ENCODE measurements at regions not wholly inside any gene's neighbourhood (a gene's known extent, or its start where the extent isn't known, plus 50 kb on each side); places are given as distances from the start of the nearest gene placed in this dataset.

DNA sequence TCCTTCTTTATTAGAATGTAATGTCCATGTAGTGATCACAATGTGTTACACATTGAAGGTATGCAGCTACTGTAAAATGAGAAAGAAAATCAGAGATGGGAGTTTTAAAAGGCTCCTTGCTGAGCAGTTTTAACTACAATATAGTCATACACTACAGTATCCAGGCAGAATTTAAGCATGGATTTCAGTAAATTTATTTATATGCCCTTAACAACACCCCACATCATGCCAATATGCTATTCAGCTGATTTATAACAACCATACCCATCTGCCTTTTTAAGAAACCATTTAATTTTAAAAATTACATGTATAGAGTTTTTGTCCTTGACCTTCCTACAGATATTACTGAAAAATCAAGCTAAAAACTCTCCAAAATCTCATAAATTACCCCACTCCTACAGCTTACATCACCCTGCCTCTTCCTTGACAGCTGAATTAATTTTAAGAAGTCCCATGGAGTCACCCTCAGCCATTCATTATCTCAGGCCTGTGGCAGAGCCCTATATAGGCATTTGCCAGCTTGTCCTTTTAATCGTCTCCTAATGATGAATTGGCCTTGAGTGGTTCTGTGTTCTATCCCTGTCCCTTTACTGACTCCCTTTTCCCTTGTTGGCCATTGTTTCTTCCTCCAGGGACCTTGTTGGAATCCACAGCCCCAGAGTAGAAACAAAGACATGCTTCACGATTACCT, 797.6 kb upstream of the ARRDC4 start:
- Histone ChIP-seq H3K27me3 (ENCODE audit: control insufficient read depth, insufficient read depth, low read length) (no peaks in the 10 kb centered on the region), H3K9ac (ENCODE audit: low read length) (no peak overlapping the region), H3K4me3 (ENCODE audit: low read depth, low read length) (no peak overlapping the region), H3K36me3 (ENCODE audit: control insufficient read depth, insufficient read depth, low read length) (no peaks in the 10 kb centered on the region), H3K9me3 (ENCODE audit: control insufficient read depth, insufficient read depth, low read depth, low read length) (no peaks in the 10 kb centered on the region), H3K4me1 (ENCODE audit: control insufficient read depth, insufficient read depth, low read length) (no peaks in the 10 kb centered on the region), H3K27ac (ENCODE audit: low read depth, low read length) (no peak overlapping the region)

DNA sequence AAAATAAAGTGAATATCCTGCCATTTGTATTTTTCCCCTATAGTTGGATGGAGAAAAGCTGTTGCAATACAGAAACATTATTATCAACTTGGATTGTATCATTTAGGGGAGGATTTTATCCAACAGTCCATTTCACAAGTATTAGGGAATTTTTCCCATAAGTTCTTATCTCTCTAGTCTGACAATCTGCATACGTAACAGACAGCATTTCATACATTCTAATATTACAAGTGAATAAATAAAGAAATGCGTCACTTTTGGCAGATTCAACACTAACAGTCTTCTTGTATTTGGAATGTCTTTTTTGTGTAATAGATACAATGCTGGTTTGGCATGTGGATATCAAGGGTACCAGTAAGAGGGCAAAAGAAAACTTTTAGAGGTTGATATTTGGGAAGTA, 795.3 kb upstream of the ARRDC4 start:
- Histone ChIP-seq H3K27ac (ENCODE audit: low read depth, low read length) (no peak overlapping the region), H3K4me3 (ENCODE audit: low read depth, low read length) (no peak overlapping the region), H3K9me3 (ENCODE audit: control insufficient read depth, insufficient read depth, low read depth, low read length) (no peaks in the 10 kb centered on the region), H3K27me3 (ENCODE audit: control insufficient read depth, insufficient read depth, low read length) (no peaks in the 10 kb centered on the region), H3K9ac (ENCODE audit: low read length) (no peak overlapping the region), H3K4me1 (ENCODE audit: control insufficient read depth, insufficient read depth, low read length) (no peaks in the 10 kb centered on the region), H3K36me3 (ENCODE audit: control insufficient read depth, insufficient read depth, low read length) (no peaks in the 10 kb centered on the region)

DNA sequence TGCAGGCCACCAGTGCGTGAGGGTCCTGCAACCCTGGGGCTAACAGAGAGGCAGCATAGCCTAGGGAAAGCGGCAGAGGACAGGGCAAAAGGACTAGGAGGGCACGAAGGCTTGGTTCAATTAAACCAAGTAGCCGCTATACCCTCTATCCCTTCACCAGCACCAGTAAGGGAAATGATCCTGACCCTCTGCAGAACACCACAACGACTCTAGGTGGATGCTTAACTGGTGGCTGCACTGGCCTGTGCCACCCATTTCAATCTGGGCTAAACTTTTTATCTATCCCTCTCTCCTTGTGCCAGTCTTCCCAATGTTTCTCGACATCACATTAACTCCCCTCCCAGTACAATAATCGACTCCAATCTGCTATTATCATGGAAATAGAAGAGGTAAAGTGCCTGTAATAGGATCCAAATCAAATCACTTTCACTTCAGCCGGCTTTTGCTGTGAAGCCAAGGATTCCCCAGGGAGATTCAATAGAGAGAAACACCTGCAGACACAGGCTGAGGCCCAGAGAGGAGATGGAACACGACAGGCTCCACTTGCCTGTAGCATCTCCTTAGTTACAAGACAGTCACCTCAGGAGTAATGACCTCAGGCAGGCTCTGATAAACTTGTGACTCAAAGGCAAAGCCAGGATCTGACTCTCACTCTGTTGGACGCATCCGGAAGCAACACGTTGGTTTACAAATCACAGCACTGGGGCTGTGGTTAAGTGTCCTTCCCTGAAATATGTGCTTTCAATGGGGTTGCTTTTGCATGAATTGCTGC, 791.6 kb upstream of the ARRDC4 start:
- Histone ChIP-seq H3K27ac (ENCODE audit: low read depth, low read length) (no peak overlapping the region), H3K27me3 (ENCODE audit: control insufficient read depth, insufficient read depth, low read length) (no peaks in the 10 kb centered on the region), H3K36me3 (ENCODE audit: control insufficient read depth, insufficient read depth, low read length) (no peaks in the 10 kb centered on the region), H3K9ac (ENCODE audit: low read length) (no peak overlapping the region), H3K4me3 (ENCODE audit: low read depth, low read length) (no peak overlapping the region), H3K4me1 (ENCODE audit: control insufficient read depth, insufficient read depth, low read length) (no peaks in the 10 kb centered on the region), H3K9me3 (ENCODE audit: control insufficient read depth, insufficient read depth, low read depth, low read length) (0 out of 2 replicates have a peak, but pooled peaks cover 4% of the 10 kb centered on the region)

DNA sequence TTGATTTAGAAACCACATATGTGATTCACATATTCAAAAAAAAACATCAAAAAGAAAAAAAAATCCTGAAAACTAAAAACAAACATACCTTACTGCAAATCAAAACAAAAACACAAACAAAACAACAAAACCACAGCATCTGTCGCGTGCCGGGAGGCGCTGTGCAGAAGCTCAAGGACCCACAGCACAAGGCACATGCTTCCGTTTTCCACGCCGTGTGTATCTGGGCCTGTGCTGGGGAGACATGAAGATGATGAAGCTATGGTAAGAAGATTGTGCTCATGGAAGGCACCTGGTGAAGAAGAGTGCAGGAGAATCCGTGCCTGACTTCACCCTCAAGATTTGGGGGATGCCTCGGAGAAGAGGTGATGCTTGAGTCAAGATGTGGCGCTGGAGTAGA, 788.9 kb upstream of the ARRDC4 start:
- H3K4me3 ChIP-seq (ENCODE audit: low read depth, low read length), result no peak overlapping the region
- no peak overlapping the region for H3K9ac ChIP-seq (ENCODE audit: low read length)
- H3K27me3 ChIP-seq (ENCODE audit: control insufficient read depth, insufficient read depth, low read length), result no peaks in the 10 kb centered on the region
- H3K4me1 ChIP-seq (ENCODE audit: control insufficient read depth, insufficient read depth, low read length), result no peaks in the 10 kb centered on the region
- 0 out of 2 replicates have a peak, but pooled peaks cover 4% of the 10 kb centered on the region for H3K9me3 ChIP-seq (ENCODE audit: control insufficient read depth, insufficient read depth, low read depth, low read length)
- no peak overlapping the region for H3K27ac ChIP-seq (ENCODE audit: low read depth, low read length)
- no peaks in the 10 kb centered on the region for H3K36me3 ChIP-seq (ENCODE audit: control insufficient read depth, insufficient read depth, low read length)

DNA sequence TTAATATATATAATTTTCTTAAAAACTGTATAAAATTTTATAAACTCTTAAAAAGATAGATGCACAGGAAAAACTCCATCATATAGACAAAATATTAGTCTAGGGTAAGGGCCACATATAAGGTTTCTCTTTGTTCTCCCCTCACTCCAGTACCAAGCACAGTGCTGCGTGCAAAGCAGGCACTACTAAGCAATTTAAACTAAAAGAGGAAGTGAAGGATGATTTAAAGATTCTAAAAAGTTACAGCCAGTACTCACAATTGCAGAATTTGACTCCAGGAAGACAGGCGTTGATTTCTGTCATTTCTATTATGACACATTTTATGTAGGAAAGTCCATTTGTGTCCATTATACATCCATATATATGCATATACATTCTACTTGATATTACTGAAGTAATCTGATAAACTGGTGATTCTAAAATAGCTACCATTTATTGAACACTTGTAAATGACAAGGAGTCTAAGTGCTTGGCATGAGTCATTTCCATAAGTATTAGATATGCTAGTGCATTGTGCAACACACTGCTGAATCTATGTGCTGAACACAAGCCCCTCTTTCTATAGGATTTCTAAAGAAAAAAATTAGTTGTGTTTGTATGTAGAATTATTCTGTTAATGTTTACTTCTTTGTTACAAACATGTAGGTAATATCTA, 785.5 kb upstream of the ARRDC4 start:
- H3K9me3 ChIP-seq (ENCODE audit: control insufficient read depth, insufficient read depth, low read depth, low read length), result 0 out of 2 replicates have a peak, but pooled peaks cover 4% of the 10 kb centered on the region
- no peaks in the 10 kb centered on the region for H3K36me3 ChIP-seq (ENCODE audit: control insufficient read depth, insufficient read depth, low read length)
- H3K4me3 ChIP-seq (ENCODE audit: low read depth, low read length), result no peak overlapping the region
- H3K27ac ChIP-seq (ENCODE audit: low read depth, low read length), result no peak overlapping the region
- peaks cover 13% of the 10 kb centered on the region for H3K4me1 ChIP-seq (ENCODE audit: control insufficient read depth, insufficient read depth, low read length)
- H3K27me3 ChIP-seq (ENCODE audit: control insufficient read depth, insufficient read depth, low read length), result no peaks in the 10 kb centered on the region
- no peak overlapping the region for H3K9ac ChIP-seq (ENCODE audit: low read length)

DNA sequence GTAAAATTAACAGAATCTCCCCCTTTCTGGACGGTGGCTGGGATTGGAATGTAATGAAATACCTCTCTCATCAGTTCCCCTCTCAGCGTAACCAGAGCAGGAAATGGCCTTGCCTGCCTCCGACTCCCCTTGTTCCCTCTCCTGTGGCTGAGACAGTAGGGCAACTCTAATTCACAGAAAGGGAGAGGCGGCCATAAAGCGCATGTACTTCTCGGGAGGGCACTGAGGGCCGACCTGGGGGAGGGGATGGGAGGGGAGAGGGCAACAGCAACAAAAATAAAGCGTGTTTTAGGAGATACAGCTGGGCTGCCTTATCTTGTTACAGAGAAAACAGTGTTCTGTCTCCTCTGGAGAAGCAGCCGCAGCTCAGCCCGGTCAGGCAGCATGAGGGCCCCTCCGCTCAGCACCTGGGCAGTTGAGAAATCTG, 783.3 kb upstream of the ARRDC4 start:
- H3K36me3 ChIP-seq (ENCODE audit: control insufficient read depth, insufficient read depth, low read length), result no peaks in the 10 kb centered on the region
- peak overlapping the region; percentile 27; the same call in 1 of the 2 replicates for H3K27ac ChIP-seq (ENCODE audit: low read depth, low read length)
- 0 out of 2 replicates have a peak, but pooled peaks cover 4% of the 10 kb centered on the region for H3K9me3 ChIP-seq (ENCODE audit: control insufficient read depth, insufficient read depth, low read depth, low read length)
- H3K4me1 ChIP-seq (ENCODE audit: control insufficient read depth, insufficient read depth, low read length), result peaks cover 13% of the 10 kb centered on the region
- H3K4me3 ChIP-seq (ENCODE audit: low read depth, low read length), result peak overlapping the region; percentile 21; the same call in 1 of the 2 replicates
- H3K27me3 ChIP-seq (ENCODE audit: control insufficient read depth, insufficient read depth, low read length), result no peaks in the 10 kb centered on the region
- H3K9ac ChIP-seq (ENCODE audit: low read length), result no peak overlapping the region

DNA sequence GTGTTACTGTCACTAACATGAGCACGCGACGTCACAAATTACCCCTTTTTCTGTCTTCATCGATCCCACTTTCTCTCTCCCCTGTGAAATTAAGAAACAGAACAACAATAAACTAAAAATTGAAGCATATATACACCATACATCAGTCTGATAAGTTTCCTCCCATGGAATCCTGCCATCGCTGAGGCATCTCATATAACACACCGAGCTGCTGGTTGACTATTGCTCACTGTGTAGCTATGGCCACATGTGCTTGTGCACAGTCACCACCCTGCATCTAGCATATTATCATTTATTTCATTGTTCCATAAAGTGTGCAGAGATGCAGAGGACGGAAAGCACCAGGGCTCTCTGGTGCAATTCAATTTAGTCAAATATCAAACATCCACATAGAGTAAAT, 777.9 kb upstream of the ARRDC4 start:
- H3K9ac ChIP-seq (ENCODE audit: low read length), result no peak overlapping the region
- peaks cover 4% of the 10 kb centered on the region for H3K4me1 ChIP-seq (ENCODE audit: control insufficient read depth, insufficient read depth, low read length)
- H3K9me3 ChIP-seq (ENCODE audit: control insufficient read depth, insufficient read depth, low read depth, low read length), result no peaks in the 10 kb centered on the region
- no peaks in the 10 kb centered on the region for H3K36me3 ChIP-seq (ENCODE audit: control insufficient read depth, insufficient read depth, low read length)
- no peaks in the 10 kb centered on the region for H3K27me3 ChIP-seq (ENCODE audit: control insufficient read depth, insufficient read depth, low read length)
- no peak overlapping the region for H3K27ac ChIP-seq (ENCODE audit: low read depth, low read length)
- H3K4me3 ChIP-seq (ENCODE audit: low read depth, low read length), result no peak overlapping the region

DNA sequence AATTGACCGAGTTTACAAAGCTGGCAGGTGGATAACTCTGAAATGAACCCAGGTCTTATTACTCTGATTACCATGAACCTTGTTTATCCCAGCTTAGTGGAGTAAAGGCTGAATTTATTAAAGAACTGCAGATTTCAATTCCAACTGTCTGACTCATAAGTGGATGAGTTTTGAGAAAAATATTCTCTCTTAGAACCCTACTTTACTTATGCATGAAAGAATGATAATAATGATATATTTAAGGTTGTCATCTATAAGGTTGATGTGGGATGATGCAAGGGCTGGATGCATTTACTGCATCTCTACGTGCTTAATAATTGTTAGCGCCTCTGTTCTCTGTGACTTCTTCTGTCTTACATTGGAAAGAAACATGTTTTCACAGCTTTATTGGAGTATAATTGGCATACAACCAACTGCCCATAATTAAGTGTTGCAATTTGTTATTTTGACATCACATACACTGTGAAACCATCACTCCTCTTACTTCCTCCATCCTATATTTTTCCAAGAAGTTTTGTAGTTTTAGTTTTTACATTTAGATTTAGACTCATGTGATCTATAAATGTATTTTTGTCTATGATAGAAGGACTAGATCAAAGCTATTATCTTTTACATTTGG, 771.2 kb upstream of the ARRDC4 start:
- Histone ChIP-seq H3K27me3 (ENCODE audit: control insufficient read depth, insufficient read depth, low read length) (no peaks in the 10 kb centered on the region), H3K9me3 (ENCODE audit: control insufficient read depth, insufficient read depth, low read depth, low read length) (no peaks in the 10 kb centered on the region), H3K4me1 (ENCODE audit: control insufficient read depth, insufficient read depth, low read length) (no peaks in the 10 kb centered on the region), H3K36me3 (ENCODE audit: control insufficient read depth, insufficient read depth, low read length) (no peaks in the 10 kb centered on the region), H3K27ac (ENCODE audit: low read depth, low read length) (no peak overlapping the region), H3K9ac (ENCODE audit: low read length) (no peak overlapping the region), H3K4me3 (ENCODE audit: low read depth, low read length) (no peak overlapping the region)

DNA sequence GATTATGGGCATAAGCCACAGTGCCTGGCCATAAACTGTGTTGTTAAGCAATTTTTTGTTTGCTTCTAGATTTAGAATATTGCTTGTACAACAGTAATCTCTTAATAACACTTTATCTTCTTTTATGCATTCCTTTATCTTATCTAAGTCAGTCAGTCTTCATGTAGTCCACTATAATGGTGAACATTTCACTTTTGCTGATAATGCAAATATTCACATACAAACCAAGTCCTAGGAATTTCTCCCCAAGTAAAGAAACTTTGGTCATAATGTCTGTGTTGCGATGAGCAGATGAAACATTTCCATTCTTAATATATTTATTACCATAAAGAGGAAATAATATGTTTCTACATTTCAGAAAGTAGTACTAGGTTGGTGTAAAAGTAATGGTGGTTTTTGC, 765.8 kb upstream of the ARRDC4 start:
- no peaks in the 10 kb centered on the region for H3K9me3 ChIP-seq (ENCODE audit: control insufficient read depth, insufficient read depth, low read depth, low read length)
- peaks cover 7% of the 10 kb centered on the region; the same call in 1 of the 2 replicates for H3K4me1 ChIP-seq (ENCODE audit: control insufficient read depth, insufficient read depth, low read length)
- no peaks in the 10 kb centered on the region for H3K36me3 ChIP-seq (ENCODE audit: control insufficient read depth, insufficient read depth, low read length)
- no peak overlapping the region for H3K4me3 ChIP-seq (ENCODE audit: low read depth, low read length)
- no peak overlapping the region for H3K9ac ChIP-seq (ENCODE audit: low read length)
- H3K27me3 ChIP-seq (ENCODE audit: control insufficient read depth, insufficient read depth, low read length), result no peaks in the 10 kb centered on the region
- no peak overlapping the region for H3K27ac ChIP-seq (ENCODE audit: low read depth, low read length)

DNA sequence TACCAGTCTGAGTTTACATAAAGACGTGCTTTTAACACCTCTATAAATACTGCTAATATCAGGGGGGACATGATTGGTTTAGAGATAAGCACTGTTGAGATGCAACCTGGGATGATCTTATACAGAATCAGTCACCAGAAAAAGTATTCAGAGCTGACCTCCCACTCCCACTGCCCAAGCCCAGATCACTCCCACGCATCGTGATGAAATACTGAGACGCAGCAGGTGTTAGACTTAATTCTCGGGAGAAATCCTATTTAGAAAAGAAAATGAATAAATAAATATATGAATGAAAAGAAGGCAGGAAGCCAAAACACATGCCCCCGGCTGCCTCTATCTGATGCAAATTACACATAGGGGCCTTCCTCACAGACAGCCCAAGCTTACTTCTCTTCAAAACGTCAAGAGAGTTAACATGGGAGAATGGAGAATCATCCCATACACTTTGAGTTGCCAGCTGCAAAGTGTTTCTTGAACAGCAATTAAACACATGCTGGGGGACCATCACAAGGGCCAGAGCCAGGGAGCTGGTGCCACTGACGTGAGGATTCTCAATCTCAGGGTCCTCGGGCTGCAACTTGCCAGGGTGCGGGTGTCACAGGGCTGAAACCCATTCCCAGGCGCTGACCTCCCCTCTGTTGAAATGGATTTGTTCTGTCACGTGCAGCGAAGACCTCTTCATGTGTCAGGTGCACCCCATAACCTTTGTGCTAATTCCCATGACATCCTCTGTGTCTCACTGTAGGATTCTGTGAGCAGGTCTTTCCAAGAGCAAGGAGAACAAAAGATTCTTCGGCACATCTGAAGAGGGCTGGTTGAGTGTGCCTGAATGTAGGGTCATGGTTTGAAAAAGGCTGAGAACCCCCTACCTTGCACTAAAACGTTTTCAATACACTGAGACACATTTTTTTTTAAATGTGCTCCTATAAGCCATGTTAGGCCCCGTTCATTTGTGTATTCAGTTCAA, 764.2 kb upstream of the ARRDC4 start:
- H3K4me1 ChIP-seq (ENCODE audit: control insufficient read depth, insufficient read depth, low read length), result peaks cover 7% of the 10 kb centered on the region; the same call in 1 of the 2 replicates
- no peaks in the 10 kb centered on the region for H3K36me3 ChIP-seq (ENCODE audit: control insufficient read depth, insufficient read depth, low read length)
- H3K4me3 ChIP-seq (ENCODE audit: low read depth, low read length), result no peak overlapping the region

More for the DNA sequence above, 764.2 kb upstream of the ARRDC4 start:
- H3K27me3 ChIP-seq (ENCODE audit: control insufficient read depth, insufficient read depth, low read length), result no peaks in the 10 kb centered on the region
- no peaks in the 10 kb centered on the region for H3K9me3 ChIP-seq (ENCODE audit: control insufficient read depth, insufficient read depth, low read depth, low read length)
- no peak overlapping the region for H3K9ac ChIP-seq (ENCODE audit: low read length)
- H3K27ac ChIP-seq (ENCODE audit: low read depth, low read length), result no peak overlapping the region
